ENCODE measurements at regions not wholly inside any gene's neighbourhood (a gene's known extent, or its start where the extent isn't known, plus 50 kb on each side); places are given as distances from the start of the nearest gene placed in this dataset.

GRCh38 chr12:126966498-126966897 is 1300.5 kb upstream of the TMEM132C start:
- TF ChIP-seq CTCF (conservative IDR thresholded peaks at IDR 0.05; ENCODE audit: low read length) = no peak
- no peak for TF ChIP-seq EZH2phosphoT487 (IDR thresholded peaks at IDR 0.05; ENCODE audit: borderline replicate concordance, low read depth, low read length)
